Neural progenitor cell (in vitro differentiated cells): ENCODE measurements at regions not wholly inside any gene's neighbourhood (a gene's known extent, or its start where the extent isn't known, plus 50 kb on each side); places are given as distances from the start of the nearest gene placed in this dataset.

ENCODE experiments used
- DNase-seq: peaks from one replicate; pipeline ENCODE4 v3.0.0-alpha.2; 2016; ENCODE audit warnings: low spot score
- H2AFZ ChIP-seq: fragments of 200-600 bp; sonication (generic); replicated peaks from 2 replicates; pipeline ENCODE4 v1.6.1; 2016; ENCODE audit warnings: antibody characterized with exemption
- H3F3A ChIP-seq: fragments of 200-600 bp; sonication (generic); 2 replicates; pipeline ENCODE4 v1.6.1; 2016; ENCODE audit warnings: antibody characterized with exemption, low read depth
- H3K27ac ChIP-seq: fragments of 200-600 bp; sonication (generic); 2 replicates; pipeline ENCODE4 v1.5.1; 2016; ENCODE audit warnings: mild to moderate bottlenecking
- H3K27me3 ChIP-seq: fragments of 200-600 bp; sonication (generic); 2 replicates; pipeline ENCODE4 v1.6.1; 2016; ENCODE audit warnings: mild to moderate bottlenecking, moderate library complexity
- H3K36me3 ChIP-seq: fragments of 200-600 bp; sonication (generic); 2 replicates; pipeline ENCODE4 v1.5.1; 2016
- H3K4me1 ChIP-seq: fragments of 200-600 bp; sonication (generic); 2 replicates; pipeline ENCODE4 v1.6.1; 2016; ENCODE audit warnings: mixed run types
- H3K4me2 ChIP-seq: fragments of 200-600 bp; sonication (generic); 2 replicates; pipeline ENCODE4 v1.6.1; 2016
- H3K4me3 ChIP-seq: fragments of 200-600 bp; sonication (generic); 2 replicates; pipeline ENCODE4 v1.5.1; 2016
- H3K79me2 ChIP-seq: fragments of 200-600 bp; sonication (generic); 2 replicates; pipeline ENCODE4 v1.6.1; 2016; ENCODE audit warnings: low read depth
- H3K9ac ChIP-seq: fragments of 200-600 bp; sonication (generic); 2 replicates; pipeline ENCODE4 v1.6.1; 2016
- H3K9me3 ChIP-seq: fragments of 200-600 bp; sonication (generic); 2 replicates; pipeline ENCODE4 v1.5.1; 2016; ENCODE audit warnings: low read depth
- H4K20me1 ChIP-seq: fragments of 200-600 bp; sonication (generic); 2 replicates; pipeline ENCODE4 v1.6.1; 2016; ENCODE audit warnings: low read depth
- H3K27ac Mint-ChIP-seq: 3 replicates; pipeline ENCODE4 v1.8.0; 2021; ENCODE audit warnings: mixed read lengths
- H3K27me3 Mint-ChIP-seq: 2 replicates; pipeline ENCODE4 v1.8.0; 2022; ENCODE audit warnings: low read depth, mild to moderate bottlenecking, inconsistent platforms, moderate library complexity, mixed read lengths; ENCODE audit not compliant: insufficient read depth
- H3K36me3 Mint-ChIP-seq: 3 replicates; pipeline ENCODE4 v1.8.0; 2021; ENCODE audit warnings: mixed read lengths
- H3K4me1 Mint-ChIP-seq: 3 replicates; pipeline ENCODE4 v1.8.0; 2021; ENCODE audit warnings: mixed read lengths
- H3K4me3 Mint-ChIP-seq: 3 replicates; pipeline ENCODE4 v1.8.0; 2021; ENCODE audit warnings: mild to moderate bottlenecking, moderate library complexity, mixed read lengths
- H3K9me3 Mint-ChIP-seq: 3 replicates; pipeline ENCODE4 v1.8.0; 2020; ENCODE audit warnings: mixed read lengths
- EZH2 ChIP-seq: fragments of 200-600 bp; sonication (generic); IDR thresholded peaks from 2 replicates; pipeline ENCODE4 v1.6.1; 2017; ENCODE audit warnings: antibody characterized with exemption, mild to moderate bottlenecking, moderate library complexity
- EZH2phosphoT487 ChIP-seq: fragments of 200-600 bp; sonication (generic); IDR thresholded peaks from 2 replicates; pipeline ENCODE4 v1.6.1; 2017; ENCODE audit warnings: antibody characterized with exemption
- TF ChIP-seq, protein P1 (sequence below): fragments of 200-600 bp; sonication (generic); IDR thresholded peaks from 2 replicates; pipeline ENCODE4 v1.5.1; 2017; ENCODE audit warnings: antibody characterized with exemption, mild to moderate bottlenecking

DNA sequence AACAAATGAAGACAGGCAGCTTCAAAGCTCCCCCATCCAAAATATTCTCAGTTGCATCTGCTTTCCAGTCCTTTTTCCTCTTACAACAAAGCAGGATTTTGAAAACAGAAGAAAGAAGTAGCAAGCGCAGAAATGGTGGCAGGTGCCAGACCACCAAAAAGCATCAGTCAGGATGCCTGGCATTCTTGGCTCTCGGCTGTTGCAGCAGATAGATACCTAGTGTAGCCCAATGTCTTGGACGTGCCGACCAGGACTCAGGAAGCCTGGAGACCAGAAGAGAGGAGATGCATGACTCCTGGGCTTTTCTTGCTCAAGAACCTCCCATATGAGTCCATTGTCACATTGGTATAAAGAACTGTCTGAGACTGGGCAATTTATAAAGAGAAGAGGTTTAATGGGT lies 115.2 kb downstream of the RAB18 start:
- Mint-ChIP-seq H3K36me3 (no peaks in the 10 kb centered on the region), H3K4me3 (no peak overlapping the region), H3K27ac (no peak overlapping the region), H3K27me3 (no peaks in the 10 kb centered on the region), H3K9me3 (peaks cover 3% of the 10 kb centered on the region), H3K4me1 (peaks cover 10% of the 10 kb centered on the region)
- H2AFZ ChIP-seq, result no peak overlapping the region
- H3K9me3 ChIP-seq, result no peaks in the 10 kb centered on the region
- H3K9ac ChIP-seq, result no peak overlapping the region
- no peaks in the 10 kb centered on the region for H3F3A ChIP-seq
- H3K4me2 ChIP-seq, result no peak overlapping the region
- no peak for DNase-seq
- no peaks in the 10 kb centered on the region for H3K4me1 ChIP-seq
- no peak overlapping the region for H3K4me3 ChIP-seq
- no peaks in the 10 kb centered on the region for H3K36me3 ChIP-seq
- H4K20me1 ChIP-seq, result no peaks in the 10 kb centered on the region
- no peaks in the 10 kb centered on the region for H3K27me3 ChIP-seq
- no peaks in the 10 kb centered on the region for H3K79me2 ChIP-seq
- H3K27ac ChIP-seq, result no peak overlapping the region
- TF ChIP-seq EZH2phosphoT487, result no peak
- TF ChIP-seq EZH2, result no peak

- H3K36me3 Mint-ChIP-seq, result no peaks in the 10 kb centered on the region
- DNase-seq, result no peak
- no peak overlapping the region for H3K4me3 Mint-ChIP-seq
- H3K27ac Mint-ChIP-seq, result peak overlapping the region; percentile 24
- H3K36me3 ChIP-seq, result no peaks in the 10 kb centered on the region
- TF ChIP-seq EZH2, result no peak
- TF ChIP-seq, protein P1, sequence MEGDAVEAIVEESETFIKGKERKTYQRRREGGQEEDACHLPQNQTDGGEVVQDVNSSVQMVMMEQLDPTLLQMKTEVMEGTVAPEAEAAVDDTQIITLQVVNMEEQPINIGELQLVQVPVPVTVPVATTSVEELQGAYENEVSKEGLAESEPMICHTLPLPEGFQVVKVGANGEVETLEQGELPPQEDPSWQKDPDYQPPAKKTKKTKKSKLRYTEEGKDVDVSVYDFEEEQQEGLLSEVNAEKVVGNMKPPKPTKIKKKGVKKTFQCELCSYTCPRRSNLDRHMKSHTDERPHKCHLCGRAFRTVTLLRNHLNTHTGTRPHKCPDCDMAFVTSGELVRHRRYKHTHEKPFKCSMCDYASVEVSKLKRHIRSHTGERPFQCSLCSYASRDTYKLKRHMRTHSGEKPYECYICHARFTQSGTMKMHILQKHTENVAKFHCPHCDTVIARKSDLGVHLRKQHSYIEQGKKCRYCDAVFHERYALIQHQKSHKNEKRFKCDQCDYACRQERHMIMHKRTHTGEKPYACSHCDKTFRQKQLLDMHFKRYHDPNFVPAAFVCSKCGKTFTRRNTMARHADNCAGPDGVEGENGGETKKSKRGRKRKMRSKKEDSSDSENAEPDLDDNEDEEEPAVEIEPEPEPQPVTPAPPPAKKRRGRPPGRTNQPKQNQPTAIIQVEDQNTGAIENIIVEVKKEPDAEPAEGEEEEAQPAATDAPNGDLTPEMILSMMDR, result no peak
- no peak for TF ChIP-seq EZH2phosphoT487
- H3K9ac ChIP-seq, result no peak overlapping the region
- H3K4me1 ChIP-seq, result peaks cover 8% of the 10 kb centered on the region
- no peaks in the 10 kb centered on the region for H3K27me3 ChIP-seq
- no peak overlapping the region for H3K27ac ChIP-seq
- no peaks in the 10 kb centered on the region for H3F3A ChIP-seq
- no peak overlapping the region for H3K4me3 ChIP-seq
- peaks cover 3% of the 10 kb centered on the region for H3K9me3 Mint-ChIP-seq
- H3K79me2 ChIP-seq, result no peaks in the 10 kb centered on the region
- H3K9me3 ChIP-seq, result no peaks in the 10 kb centered on the region
- peaks cover 16% of the 10 kb centered on the region for H3K4me1 Mint-ChIP-seq
- H2AFZ ChIP-seq, result no peak overlapping the region
- no peaks in the 10 kb centered on the region for H4K20me1 ChIP-seq
- H3K4me2 ChIP-seq, result no peak overlapping the region
- no peaks in the 10 kb centered on the region for H3K27me3 Mint-ChIP-seq
These were observed 116.6 kb downstream of the RAB18 start for GRCh38 chr10:27620430-27621397.

- Mint-ChIP-seq H3K9me3 (peaks cover 3% of the 10 kb centered on the region), H3K36me3 (no peaks in the 10 kb centered on the region), H3K4me1 (peaks cover 19% of the 10 kb centered on the region), H3K27me3 (no peaks in the 10 kb centered on the region), H3K4me3 (no peak overlapping the region), H3K27ac (no peak overlapping the region)
- H2AFZ ChIP-seq, result no peak overlapping the region
- H3K4me2 ChIP-seq, result no peak overlapping the region
- H3K79me2 ChIP-seq, result no peaks in the 10 kb centered on the region
- DNase-seq, result no peak
- no peaks in the 10 kb centered on the region for H3K36me3 ChIP-seq
- H4K20me1 ChIP-seq, result no peaks in the 10 kb centered on the region
- H3K4me1 ChIP-seq, result peaks cover 13% of the 10 kb centered on the region
- no peaks in the 10 kb centered on the region for H3K27me3 ChIP-seq
- H3K4me3 ChIP-seq, result no peak overlapping the region
- no peak overlapping the region for H3K9ac ChIP-seq
- no peaks in the 10 kb centered on the region for H3F3A ChIP-seq
- H3K9me3 ChIP-seq, result no peaks in the 10 kb centered on the region
- TF ChIP-seq, protein P1, result no peak
- TF ChIP-seq EZH2phosphoT487 (no peak), EZH2 (no peak)
- H3K27ac ChIP-seq, result no peak overlapping the region
These were observed 117.4 kb downstream of the RAB18 start for GRCh38 chr10:27621461-27621860.

DNA sequence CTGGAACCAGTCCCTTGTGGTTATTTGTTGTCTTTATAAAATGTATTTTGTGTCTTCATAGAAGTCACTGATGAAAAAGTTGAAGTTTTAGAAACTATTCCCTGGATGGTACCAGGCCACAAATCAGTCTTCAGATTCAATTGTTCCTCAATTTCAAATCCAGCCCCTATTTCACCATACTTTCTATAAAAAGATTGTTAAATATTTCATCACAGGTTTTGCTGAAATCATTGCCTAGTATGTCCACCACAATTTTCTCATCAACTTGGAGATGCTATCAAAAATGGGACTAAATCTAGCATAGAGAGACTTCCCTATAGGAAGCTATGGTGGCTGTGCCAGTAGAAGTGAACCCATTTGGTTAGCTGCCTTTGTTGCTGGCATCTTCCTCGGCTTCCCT lies 118.5 kb downstream of the RAB18 start:
- Histone ChIP-seq H2AFZ (no peak overlapping the region), H3K79me2 (no peaks in the 10 kb centered on the region), H4K20me1 (no peaks in the 10 kb centered on the region), H3F3A (no peaks in the 10 kb centered on the region), H3K9ac (no peak overlapping the region), H3K4me2 (no peak overlapping the region), H3K27ac (no peak overlapping the region), H3K4me3 (no peak overlapping the region), H3K27me3 (no peaks in the 10 kb centered on the region), H3K36me3 (no peaks in the 10 kb centered on the region), H3K4me1 (peaks cover 13% of the 10 kb centered on the region), H3K9me3 (no peaks in the 10 kb centered on the region)
- Mint-ChIP-seq H3K27ac (no peak overlapping the region), H3K27me3 (no peaks in the 10 kb centered on the region), H3K9me3 (peaks cover 3% of the 10 kb centered on the region), H3K4me3 (no peak overlapping the region), H3K4me1 (peaks cover 19% of the 10 kb centered on the region), H3K36me3 (no peaks in the 10 kb centered on the region)
- TF ChIP-seq, protein P1, result no peak
- no peak for TF ChIP-seq EZH2phosphoT487
- no peak for TF ChIP-seq EZH2
- DNase-seq, result no peak
